CD4-positive, CD25-positive, alpha-beta regulatory T cell (primary cell): ENCODE measurements at regions not wholly inside any gene's neighbourhood (a gene's known extent, or its start where the extent isn't known, plus 50 kb on each side); places are given as distances from the start of the nearest gene placed in this dataset.
"Not testable (repeated sequence)": the region's sequence is repeated elsewhere in the genome, so short reads cannot be mapped to it uniquely, and the experiment has no call there.

ENCODE experiments used
- ATAC-seq, 2 donors: fragments of 150-1000 bp; cut with Tn5 transposase; one replicate each; pipeline ENCODE4 v1.10.0; 2021; ENCODE audit warnings: low read depth in 2 of 2, moderate number of reproducible peaks in 2 of 2, moderate library complexity in 1 of 2
- DNase-seq, 3 donors: peaks; one replicate each; pipeline versions ENCODE4 v3.0.0 to v3.0.0-alpha.2; 2012 to 2022; ENCODE audit warnings: mixed read lengths in 1 of 3
- H3K27ac ChIP-seq: one replicate; pipeline ENCODE4 v1.7.0; 2013; ENCODE audit warnings: mild to moderate bottlenecking, low read length; ENCODE audit not compliant: insufficient read depth, poor library complexity, severe bottlenecking
- H3K27me3 ChIP-seq: one replicate; pipeline ENCODE4 v1.7.0; 2013; ENCODE audit warnings: low read length; ENCODE audit not compliant: control insufficient read depth, insufficient read depth
- H3K36me3 ChIP-seq: one replicate; pipeline ENCODE4 v1.7.0; 2013; ENCODE audit warnings: mild to moderate bottlenecking, low read length, moderate library complexity; ENCODE audit not compliant: control insufficient read depth, insufficient read depth
- H3K4me1 ChIP-seq: 2 replicates; pipeline ENCODE4 v1.7.0; 2013; ENCODE audit warnings: mild to moderate bottlenecking, low read length; ENCODE audit not compliant: insufficient read depth, control insufficient read depth, poor library complexity, severe bottlenecking
- H3K4me3 ChIP-seq: one replicate; pipeline ENCODE4 v1.7.0; 2013; ENCODE audit warnings: low read depth, mild to moderate bottlenecking, low read length, moderate library complexity
- H3K9me3 ChIP-seq, 2 experiments: 1 replicate in 1 of 2; 2 replicates in 1 of 2; pipeline ENCODE4 v1.7.0; 2013; ENCODE audit warnings: low read length in 2 of 2, mild to moderate bottlenecking in 1 of 2, moderate library complexity in 1 of 2; ENCODE audit not compliant: control insufficient read depth in 2 of 2
- H3K27ac Mint-ChIP-seq, 3 donors: one replicate each; pipeline ENCODE4 v1.8.0; 2020 to 2022; ENCODE audit warnings: mild to moderate bottlenecking in 3 of 3, mixed read lengths in 3 of 3, moderate library complexity in 2 of 3
- H3K27me3 Mint-ChIP-seq: one replicate; pipeline ENCODE4 v1.8.0; 2022; ENCODE audit warnings: mild to moderate bottlenecking, mixed read lengths
- H3K36me3 Mint-ChIP-seq: one replicate; pipeline ENCODE4 v1.8.0; 2020; ENCODE audit warnings: mixed read lengths
- H3K4me1 Mint-ChIP-seq, 4 donors: one replicate each; pipeline ENCODE4 v1.8.0; 2020 to 2022; ENCODE audit warnings: mixed read lengths in 4 of 4, mild to moderate bottlenecking in 1 of 4
- H3K4me3 Mint-ChIP-seq, 4 donors: one replicate each; pipeline ENCODE4 v1.8.0; 2020 to 2022; ENCODE audit warnings: mild to moderate bottlenecking in 4 of 4, mixed read lengths in 4 of 4, moderate library complexity in 3 of 4
- H3K9me3 Mint-ChIP-seq, 7 donors: one replicate each; pipeline ENCODE4 v1.8.0; 2020 to 2022; ENCODE audit warnings: mixed read lengths in 7 of 7, mild to moderate bottlenecking in 3 of 7, moderate library complexity in 2 of 7

GRCh38 chr13:65309906-65310305 is 1920.2 kb downstream of the PCDH9 start:
- no peak overlapping the region for H3K27ac ChIP-seq
- H3K4me3 ChIP-seq, result no peak overlapping the region
- no peak overlapping the region for H3K27ac Mint-ChIP-seq
- no peaks in the 10 kb centered on the region for H3K27me3 ChIP-seq
- H3K36me3 Mint-ChIP-seq, result no peaks in the 10 kb centered on the region
- H3K9me3 Mint-ChIP-seq, result peaks cover 0 to 21% (median 8%) of the 10 kb centered on the region in 7 donors
- no peaks in the 10 kb centered on the region for H3K27me3 Mint-ChIP-seq
- ATAC-seq (no peak), DNase-seq (no peak)
- no peaks in the 10 kb centered on the region for H3K36me3 ChIP-seq
- H3K4me1 ChIP-seq, result no peaks in the 10 kb centered on the region
- H3K9me3 ChIP-seq, result peaks cover 11 to 16% of the 10 kb centered on the region in 2 experiments
- no peak overlapping the region for H3K4me3 Mint-ChIP-seq
- H3K4me1 Mint-ChIP-seq, result no peaks in the 10 kb centered on the region

- peaks cover 0 to 17% (median 7%) of the 10 kb centered on the region in 7 donors for H3K9me3 Mint-ChIP-seq
- H3K27ac Mint-ChIP-seq, H3K4me3 Mint-ChIP-seq, H3K27me3 Mint-ChIP-seq, H3K4me1 ChIP-seq, H3K36me3 Mint-ChIP-seq, H3K36me3 ChIP-seq, DNase-seq, H3K4me1 Mint-ChIP-seq, H3K4me3 ChIP-seq, H3K27ac ChIP-seq, H3K27me3 ChIP-seq, ATAC-seq: not testable (repeated sequence)
- peaks cover 12 to 16% of the 10 kb centered on the region in 2 experiments for H3K9me3 ChIP-seq
These were observed 1921.4 kb downstream of the PCDH9 start for GRCh38 chr13:65308729-65309128.

GRCh38 chr13:65307056-65307455 is 1923.1 kb downstream of the PCDH9 start:
- H3K4me1 ChIP-seq, result no peaks in the 10 kb centered on the region
- H3K36me3 ChIP-seq, result no peaks in the 10 kb centered on the region
- Mint-ChIP-seq H3K4me3 (no peak overlapping the region), H3K27me3 (no peaks in the 10 kb centered on the region), H3K4me1 (no peaks in the 10 kb centered on the region), H3K36me3 (no peaks in the 10 kb centered on the region), H3K27ac (no peak overlapping the region), H3K9me3 (peaks cover 0 to 14% (median 7%) of the 10 kb centered on the region in 7 donors)
- peaks cover 5 to 16% of the 10 kb centered on the region in 2 experiments for H3K9me3 ChIP-seq
- ATAC-seq (no peak), DNase-seq (no peak)
- H3K27me3 ChIP-seq, result no peaks in the 10 kb centered on the region
- H3K4me3 ChIP-seq, result no peak overlapping the region
- H3K27ac ChIP-seq, result no peak overlapping the region

- Histone ChIP-seq H3K27ac (no peak overlapping the region), H3K27me3 (no peaks in the 10 kb centered on the region), H3K4me3 (no peak overlapping the region), H3K36me3 (no peaks in the 10 kb centered on the region), H3K9me3 (peaks cover 3 to 7% of the 10 kb centered on the region in 2 experiments), H3K4me1 (no peaks in the 10 kb centered on the region)
- H3K27ac Mint-ChIP-seq, result no peak overlapping the region
- ATAC-seq, result no peak
- H3K27me3 Mint-ChIP-seq, result no peaks in the 10 kb centered on the region
- no peaks in the 10 kb centered on the region for H3K36me3 Mint-ChIP-seq
- DNase-seq, result no peak
- peaks cover 0 to 10% (median 4%) of the 10 kb centered on the region in 7 donors for H3K9me3 Mint-ChIP-seq
- no peak overlapping the region for H3K4me3 Mint-ChIP-seq
- H3K4me1 Mint-ChIP-seq, result no peaks in the 10 kb centered on the region
These were observed 1927.4 kb downstream of the PCDH9 start for GRCh38 chr13:65302691-65303090.

- H3K9me3 ChIP-seq, result peaks cover 3 to 7% of the 10 kb centered on the region in 2 experiments
- no peaks in the 10 kb centered on the region for H3K36me3 ChIP-seq
- H3K27ac ChIP-seq, result no peak overlapping the region
- Mint-ChIP-seq H3K4me1 (no peaks in the 10 kb centered on the region), H3K4me3 (no peak overlapping the region), H3K27me3 (no peaks in the 10 kb centered on the region), H3K27ac (no peak overlapping the region), H3K9me3 (peaks cover 0 to 6% (median 3%) of the 10 kb centered on the region in 7 donors), H3K36me3 (no peaks in the 10 kb centered on the region)
- DNase-seq (no peak), ATAC-seq (no peak)
- no peak overlapping the region for H3K4me3 ChIP-seq
- H3K27me3 ChIP-seq, result no peaks in the 10 kb centered on the region
- no peaks in the 10 kb centered on the region for H3K4me1 ChIP-seq
These were observed 1928.6 kb downstream of the PCDH9 start for GRCh38 chr13:65301506-65301905.

- H3K36me3 ChIP-seq, result no peaks in the 10 kb centered on the region
- no peaks in the 10 kb centered on the region for H3K4me1 ChIP-seq
- H3K4me3 ChIP-seq, result no peak overlapping the region
- Mint-ChIP-seq H3K4me3 (no peak overlapping the region), H3K27me3 (no peaks in the 10 kb centered on the region), H3K4me1 (no peaks in the 10 kb centered on the region), H3K36me3 (no peaks in the 10 kb centered on the region), H3K9me3 (peaks cover 0 to 12% (median 4%) of the 10 kb centered on the region in 7 donors), H3K27ac (no peak overlapping the region)
- no peaks in the 10 kb centered on the region for H3K27me3 ChIP-seq
- DNase-seq (no peak), ATAC-seq (no peak)
- no peak overlapping the region for H3K27ac ChIP-seq
- H3K9me3 ChIP-seq, result peaks cover 0 to 6% of the 10 kb centered on the region in 2 experiments
These were observed 1929.9 kb downstream of the PCDH9 start for GRCh38 chr13:65300220-65300619.

- H3K27ac ChIP-seq, result no peak overlapping the region
- H3K4me1 ChIP-seq, result no peaks in the 10 kb centered on the region
- H3K27me3 ChIP-seq, result no peaks in the 10 kb centered on the region
- Mint-ChIP-seq H3K27me3 (no peaks in the 10 kb centered on the region), H3K4me1 (no peaks in the 10 kb centered on the region), H3K4me3 (no peak overlapping the region), H3K27ac (no peak overlapping the region), H3K9me3 (peaks cover 2 to 30% (median 7%) of the 10 kb centered on the region in 7 donors), H3K36me3 (no peaks in the 10 kb centered on the region)
- no peaks in the 10 kb centered on the region for H3K36me3 ChIP-seq
- H3K4me3 ChIP-seq, result no peak overlapping the region
- DNase-seq, result no peak
- H3K9me3 ChIP-seq, result peaks cover 3 to 6% of the 10 kb centered on the region in 2 experiments
- no peak for ATAC-seq
These were observed 1936.5 kb downstream of the PCDH9 start for GRCh38 chr13:65293530-65294198.

- DNase-seq, result no peak
- H3K4me3 Mint-ChIP-seq, result no peak overlapping the region
- H3K36me3 Mint-ChIP-seq, result no peaks in the 10 kb centered on the region
- no peaks in the 10 kb centered on the region for H3K27me3 Mint-ChIP-seq
- H3K27me3 ChIP-seq, result no peaks in the 10 kb centered on the region
- no peak overlapping the region for H3K4me3 ChIP-seq
- H3K4me1 ChIP-seq, result no peaks in the 10 kb centered on the region
- H3K4me1 Mint-ChIP-seq, result no peaks in the 10 kb centered on the region
- ATAC-seq, result no peak
- H3K27ac ChIP-seq, result no peak overlapping the region
- peaks cover 0 to 6% of the 10 kb centered on the region in 2 experiments for H3K9me3 ChIP-seq
- H3K36me3 ChIP-seq, result no peaks in the 10 kb centered on the region
- H3K9me3 Mint-ChIP-seq, result peaks cover 2 to 26% (median 5%) of the 10 kb centered on the region in 7 donors
- no peak overlapping the region for H3K27ac Mint-ChIP-seq
These were observed 1937.6 kb downstream of the PCDH9 start for GRCh38 chr13:65292488-65292901.
